ENCODE measurements at regions not wholly inside any gene's neighbourhood (a gene's known extent, or its start where the extent isn't known, plus 50 kb on each side); places are given as distances from the start of the nearest gene placed in this dataset.
"Not testable (repeated sequence)": the region's sequence is repeated elsewhere in the genome, so short reads cannot be mapped to it uniquely, and the experiment has no call there.

DNA sequence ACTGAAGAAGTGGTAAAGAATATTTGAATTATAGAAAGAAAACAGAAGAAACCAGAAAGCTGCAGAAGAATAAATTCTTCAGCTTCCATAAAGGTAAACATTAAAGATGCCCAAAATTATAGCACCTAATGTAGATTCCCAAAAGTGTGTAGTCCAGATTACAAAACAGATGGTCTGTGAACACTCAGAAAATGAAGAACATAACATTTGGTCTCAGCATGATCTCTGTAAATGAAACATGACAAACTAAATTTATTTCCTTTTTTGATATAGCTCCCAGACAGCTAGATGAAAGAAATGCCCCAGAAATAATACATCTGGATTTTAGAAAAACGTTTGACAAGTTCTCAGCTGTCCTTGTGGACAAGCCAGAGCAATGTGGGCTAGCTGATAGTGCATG, 794.2 kb upstream of the NXPH2 start:
- H3K4me1 Mint-ChIP-seq, result no peaks in the 10 kb centered on the region
- no peak overlapping the region for H3K4me3 Mint-ChIP-seq
- H3K27ac Mint-ChIP-seq, result no peak overlapping the region
- no peaks in the 10 kb centered on the region for H3K36me3 Mint-ChIP-seq
- H3K27me3 Mint-ChIP-seq (ENCODE audit: low read depth in 3 of 3), result no peaks in the 10 kb centered on the region
- DNase-seq, result no peak
- peaks cover 9 to 70% (median 39%) of the 10 kb centered on the region in 6 donors for H3K9me3 Mint-ChIP-seq

DNA sequence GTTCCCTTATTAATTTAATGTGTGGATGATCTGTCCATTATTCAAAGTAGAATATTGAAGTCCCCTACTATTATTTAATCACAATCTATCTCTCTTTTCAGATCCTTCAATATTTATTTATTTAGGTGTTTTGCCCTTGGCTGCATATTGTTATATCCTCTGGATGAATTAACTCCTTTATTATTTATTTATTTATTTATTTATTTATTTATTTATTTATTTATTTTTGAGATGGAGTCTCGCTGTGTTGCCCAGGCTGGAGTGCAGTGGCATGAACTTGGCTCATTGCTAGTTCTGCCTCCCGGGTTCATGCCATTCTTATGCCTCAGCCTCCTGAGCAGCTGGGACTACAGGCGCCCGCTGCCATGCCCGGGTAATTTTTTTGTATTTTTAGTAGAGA, 776.6 kb upstream of the NXPH2 start:
- Mint-ChIP-seq H3K27me3 (ENCODE audit: low read depth in 3 of 3) (no peaks in the 10 kb centered on the region), H3K4me1 (no peaks in the 10 kb centered on the region), H3K27ac (no peak overlapping the region), H3K4me3 (no peak overlapping the region), H3K36me3 (no peaks in the 10 kb centered on the region), H3K9me3 (peaks cover 29 to 72% (median 54%) of the 10 kb centered on the region in 6 donors)
- no peak for DNase-seq

GRCh38 chr2:139550873-139551272, 770.7 kb upstream of the NXPH2 start:
- Mint-ChIP-seq H3K9me3 (peaks cover 16 to 43% (median 26%) of the 10 kb centered on the region in 6 donors), H3K27me3 (ENCODE audit: low read depth in 3 of 3) (peaks cover 0 to 3% (median 0%) of the 10 kb centered on the region in 3 donors), H3K4me1 (no peaks in the 10 kb centered on the region), H3K4me3 (no peak overlapping the region), H3K36me3 (no peaks in the 10 kb centered on the region), H3K27ac (no peak overlapping the region)
- DNase-seq, result no peak

DNA sequence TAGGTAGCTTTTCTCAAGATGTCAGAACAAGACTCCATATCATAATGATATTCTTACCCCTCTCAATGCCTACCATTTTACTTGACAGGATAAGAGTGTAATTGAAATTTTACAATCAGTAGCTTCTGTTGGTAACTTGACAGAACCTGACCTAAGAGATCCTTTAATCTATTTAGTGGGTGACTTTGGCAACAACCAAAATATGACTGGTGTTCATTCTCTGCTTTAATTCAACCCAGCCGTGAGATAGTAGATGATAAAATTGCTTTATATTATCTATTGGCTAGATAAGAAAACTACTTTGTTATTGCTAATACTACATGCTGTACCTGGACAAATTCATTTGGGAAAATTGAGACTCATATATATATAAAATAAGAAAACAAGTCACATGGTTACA, 770.2 kb upstream of the NXPH2 start:
- no peaks in the 10 kb centered on the region for H3K36me3 Mint-ChIP-seq
- peaks cover 0 to 3% (median 0%) of the 10 kb centered on the region in 3 donors for H3K27me3 Mint-ChIP-seq (ENCODE audit: low read depth in 3 of 3)
- no peaks in the 10 kb centered on the region for H3K4me1 Mint-ChIP-seq
- no peak overlapping the region for H3K27ac Mint-ChIP-seq
- peaks cover 16 to 38% (median 21%) of the 10 kb centered on the region in 6 donors for H3K9me3 Mint-ChIP-seq
- no peak for DNase-seq
- no peak overlapping the region for H3K4me3 Mint-ChIP-seq

- Mint-ChIP-seq H3K4me1 (no peaks in the 10 kb centered on the region), H3K27me3 (ENCODE audit: low read depth in 3 of 3) (peaks cover 0 to 3% (median 0%) of the 10 kb centered on the region in 3 donors), H3K27ac (no peak overlapping the region), H3K36me3 (peaks cover 0 to 3% (median 0%) of the 10 kb centered on the region in 3 donors), H3K4me3 (no peak overlapping the region), H3K9me3 (peaks cover 7 to 50% (median 27%) of the 10 kb centered on the region in 6 donors)
- no peak for DNase-seq
Measured at GRCh38 chr2:139544186-139544851, 764.1 kb upstream of the NXPH2 start.

DNA sequence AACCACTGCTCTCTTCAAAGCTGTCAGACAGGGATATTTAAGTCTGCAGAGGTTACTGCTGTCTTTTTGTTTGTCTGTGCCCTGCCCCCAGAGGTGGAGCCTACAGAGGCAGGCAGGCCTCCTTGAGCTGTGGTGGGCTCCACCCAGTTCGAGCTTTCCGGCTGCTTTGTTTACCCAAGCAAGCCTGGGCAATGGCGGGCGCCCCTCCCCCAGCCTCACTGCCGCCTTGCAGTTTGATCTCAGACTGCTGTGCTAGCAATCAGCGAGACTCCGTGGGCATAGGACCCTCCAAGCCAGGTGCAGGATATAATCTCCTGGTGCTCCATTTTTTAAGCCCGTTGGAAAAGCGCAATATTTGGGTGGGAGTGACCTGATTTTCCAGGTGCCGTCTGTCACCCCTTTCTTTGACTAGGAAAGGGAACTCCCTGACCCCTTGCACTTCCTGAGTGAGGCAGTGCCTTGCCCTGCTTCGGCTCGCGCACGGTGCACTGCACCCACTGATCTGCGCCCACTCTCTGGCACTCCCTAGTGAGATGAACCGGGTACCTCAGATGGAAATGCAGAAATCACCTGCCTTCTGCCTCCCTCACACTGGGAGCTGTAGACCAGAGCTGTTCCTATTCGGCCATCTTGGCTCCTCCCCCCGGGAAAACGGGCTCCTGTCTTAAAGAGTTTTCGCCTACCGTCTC, 758.3 kb upstream of the NXPH2 start:
- not testable (repeated sequence) for H3K4me3 Mint-ChIP-seq; H3K27me3 Mint-ChIP-seq (ENCODE audit: low read depth in 3 of 3); DNase-seq; H3K27ac Mint-ChIP-seq; H3K4me1 Mint-ChIP-seq; H3K36me3 Mint-ChIP-seq
- peaks cover 14 to 39% (median 25%) of the 10 kb centered on the region in 6 donors for H3K9me3 Mint-ChIP-seq

GRCh38 chr2:139529080-139529479, 748.9 kb upstream of the NXPH2 start:
- DNase-seq, result no peak
- Mint-ChIP-seq H3K4me3 (no peak overlapping the region), H3K9me3 (peaks cover 8 to 39% (median 20%) of the 10 kb centered on the region in 6 donors), H3K36me3 (no peaks in the 10 kb centered on the region), H3K27me3 (ENCODE audit: low read depth in 3 of 3) (no peaks in the 10 kb centered on the region), H3K4me1 (no peaks in the 10 kb centered on the region), H3K27ac (no peak overlapping the region)

GRCh38 chr2:139526781-139527180, 746.6 kb upstream of the NXPH2 start:
- Mint-ChIP-seq H3K4me1 (no peaks in the 10 kb centered on the region), H3K27ac (no peak overlapping the region), H3K9me3 (peaks cover 15 to 52% (median 26%) of the 10 kb centered on the region in 6 donors), H3K4me3 (no peak overlapping the region), H3K36me3 (no peaks in the 10 kb centered on the region), H3K27me3 (ENCODE audit: low read depth in 3 of 3) (peaks cover 0 to 2% (median 0%) of the 10 kb centered on the region in 3 donors)
- no peak for DNase-seq

DNA sequence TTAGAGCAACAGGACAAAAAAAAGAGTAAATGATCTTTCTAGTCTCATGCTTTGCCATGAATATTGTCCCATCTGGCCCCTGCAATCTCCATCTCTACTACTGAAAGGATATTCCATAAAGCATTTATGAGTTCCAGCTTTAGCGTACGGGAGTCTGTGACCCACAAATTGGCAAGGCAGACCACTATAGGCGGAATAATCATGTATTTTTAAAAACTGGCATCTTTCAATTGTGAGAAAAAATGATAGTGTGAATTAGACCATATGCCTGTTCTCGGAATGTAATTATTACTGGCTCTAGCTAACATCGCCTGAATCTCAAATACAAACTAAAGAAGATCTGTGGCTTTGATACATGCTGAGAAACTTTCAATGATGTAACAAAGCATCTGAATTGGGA, 738.1 kb upstream of the NXPH2 start:
- no peak for DNase-seq
- H3K36me3 Mint-ChIP-seq, result peaks cover 0 to 4% (median 0%) of the 10 kb centered on the region in 3 donors
- H3K4me3 Mint-ChIP-seq, result no peak overlapping the region
- H3K4me1 Mint-ChIP-seq, result no peaks in the 10 kb centered on the region
- H3K9me3 Mint-ChIP-seq, result peaks cover 13 to 52% (median 25%) of the 10 kb centered on the region in 6 donors
- no peak overlapping the region for H3K27ac Mint-ChIP-seq
- H3K27me3 Mint-ChIP-seq (ENCODE audit: low read depth in 3 of 3), result peaks cover 0 to 2% (median 0%) of the 10 kb centered on the region in 3 donors

- no peak overlapping the region for H3K27ac Mint-ChIP-seq
- peaks cover 0 to 4% (median 0%) of the 10 kb centered on the region in 3 donors for H3K36me3 Mint-ChIP-seq
- no peaks in the 10 kb centered on the region for H3K27me3 Mint-ChIP-seq (ENCODE audit: low read depth in 3 of 3)
- no peaks in the 10 kb centered on the region for H3K4me1 Mint-ChIP-seq
- no peak for DNase-seq
- no peak overlapping the region for H3K4me3 Mint-ChIP-seq
- peaks cover 5 to 26% (median 18%) of the 10 kb centered on the region in 6 donors for H3K9me3 Mint-ChIP-seq
Measured at GRCh38 chr2:139514951-139515350, 734.8 kb upstream of the NXPH2 start.

- Mint-ChIP-seq H3K4me3 (no peak overlapping the region), H3K27ac (no peak overlapping the region), H3K4me1 (no peaks in the 10 kb centered on the region), H3K9me3 (peaks cover 9 to 54% (median 33%) of the 10 kb centered on the region in 6 donors), H3K27me3 (ENCODE audit: low read depth in 3 of 3) (no peaks in the 10 kb centered on the region), H3K36me3 (peaks cover 0 to 4% (median 4%) of the 10 kb centered on the region in 3 donors)
- DNase-seq, result no peak
Measured at GRCh38 chr2:139495851-139496250, 715.7 kb upstream of the NXPH2 start.

GRCh38 chr2:139492131-139492680, 712.0 kb upstream of the NXPH2 start:
- Mint-ChIP-seq H3K4me3 (no peak overlapping the region), H3K27me3 (ENCODE audit: low read depth in 3 of 3) (peaks cover 0 to 2% (median 0%) of the 10 kb centered on the region in 3 donors), H3K9me3 (peaks cover 10 to 38% (median 20%) of the 10 kb centered on the region in 6 donors), H3K4me1 (no peaks in the 10 kb centered on the region), H3K36me3 (peaks cover 0 to 3% (median 0%) of the 10 kb centered on the region in 3 donors), H3K27ac (no peak overlapping the region)
- no peak for DNase-seq

DNA sequence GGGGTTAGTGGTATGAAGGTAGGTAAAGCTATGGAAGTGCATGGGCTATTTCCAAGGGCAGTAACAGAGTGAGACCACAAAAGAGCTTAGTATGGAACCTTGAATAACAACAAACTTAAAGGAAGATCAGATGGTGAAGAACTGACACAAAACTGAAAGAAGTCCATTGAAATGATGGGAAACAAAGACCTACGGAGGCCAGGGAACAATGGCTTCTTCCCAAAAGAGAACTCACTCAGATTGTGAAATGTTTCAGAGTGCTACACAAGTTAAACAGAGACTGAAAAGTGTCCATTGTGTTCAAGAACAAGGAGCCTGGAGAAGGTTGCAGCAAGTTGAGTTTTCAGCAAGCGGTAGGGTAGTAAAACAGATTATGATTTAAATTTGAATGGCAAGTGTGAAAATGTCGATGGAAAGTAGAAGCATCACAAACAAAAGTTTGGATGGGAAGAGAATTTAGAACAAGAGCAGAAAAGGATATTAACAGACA, 700.0 kb upstream of the NXPH2 start:
- DNase-seq, result no peak
- peaks cover 15 to 47% (median 33%) of the 10 kb centered on the region in 6 donors for H3K9me3 Mint-ChIP-seq
- no peaks in the 10 kb centered on the region for H3K4me1 Mint-ChIP-seq
- H3K4me3 Mint-ChIP-seq, result no peak overlapping the region
- no peaks in the 10 kb centered on the region for H3K27me3 Mint-ChIP-seq (ENCODE audit: low read depth in 3 of 3)
- no peak overlapping the region for H3K27ac Mint-ChIP-seq
- no peaks in the 10 kb centered on the region for H3K36me3 Mint-ChIP-seq

Data from immature natural killer cell (primary cell).